Liver (tissue), 8 donors: ENCODE measurements at regions not wholly inside any gene's neighbourhood (a gene's known extent, or its start where the extent isn't known, plus 50 kb on each side); places are given as distances from the start of the nearest gene placed in this dataset.

Source experiments
- DNase-seq: peaks from one replicate; pipeline ENCODE4 v3.0.0-alpha.2; 2017; ENCODE audit warnings: low spot score
- H3K27ac ChIP-seq, 2 donors: one replicate each; pipeline ENCODE4 v1.7.0; 2013; ENCODE audit warnings: inconsistent platforms in 2 of 2, low read length in 2 of 2, control low read depth in 1 of 2, low read depth in 1 of 2, mild to moderate bottlenecking in 1 of 2
- H3K27me3 ChIP-seq, 4 donors: one replicate each; pipeline versions ENCODE4 v1.6.1 to v1.7.0; 2013; ENCODE audit warnings: low read length in 3 of 4, inconsistent platforms in 1 of 4, mild to moderate bottlenecking in 1 of 4, moderate library complexity in 1 of 4; ENCODE audit not compliant: control insufficient read depth in 4 of 4, insufficient read depth in 4 of 4
- H3K36me3 ChIP-seq, 4 donors: one replicate each; pipeline versions ENCODE4 v1.6.1 to v1.7.0; 2013; ENCODE audit warnings: low read length in 3 of 4, mild to moderate bottlenecking in 3 of 4, low read depth in 1 of 4, moderate library complexity in 1 of 4; ENCODE audit not compliant: control insufficient read depth in 4 of 4, insufficient read depth in 3 of 4
- H3K4me1 ChIP-seq, 4 donors: one replicate each; pipeline versions ENCODE4 v1.6.1 to v1.7.0; 2013; ENCODE audit warnings: low read length in 3 of 4, mild to moderate bottlenecking in 3 of 4, moderate library complexity in 1 of 4; ENCODE audit not compliant: control insufficient read depth in 4 of 4, insufficient read depth in 4 of 4
- H3K4me3 ChIP-seq, 3 donors: one replicate each; pipeline versions ENCODE4 v1.6.1 to v1.7.0; 2013; ENCODE audit warnings: low read length in 3 of 3, control low read depth in 1 of 3, low read depth in 1 of 3, mild to moderate bottlenecking in 1 of 3
- H3K9ac ChIP-seq, 2 donors: one replicate each; pipeline ENCODE4 v1.7.0; 2013; ENCODE audit warnings: low read length in 2 of 2, mild to moderate bottlenecking in 2 of 2, moderate library complexity in 2 of 2, control low read depth in 1 of 2, low read depth in 1 of 2
- H3K9me3 ChIP-seq, 4 donors: one replicate each; pipeline versions ENCODE4 v1.6.1 to v1.7.0; 2013; ENCODE audit warnings: low read length in 3 of 4; ENCODE audit not compliant: control insufficient read depth in 4 of 4
- ATF3 ChIP-seq: IDR thresholded peaks from 2 replicates; pipeline ENCODE4 v1.6.1; 2016; ENCODE audit warnings: antibody characterized with exemption
- FOXA1 ChIP-seq: IDR thresholded peaks from 2 replicates; pipeline ENCODE4 v1.6.1; 2016; ENCODE audit warnings: antibody characterized with exemption
- FOXA2 ChIP-seq: IDR thresholded peaks from 2 replicates; pipeline ENCODE4 v1.6.1; 2016; ENCODE audit warnings: antibody characterized with exemption
- GABPA ChIP-seq, 2 donors: IDR thresholded peaks in 1 of 2; conservative IDR thresholded peaks in 1 of 2; 2 replicates each; pipeline ENCODE4 v1.6.1; 2016; ENCODE audit warnings: antibody characterized with exemption in 2 of 2, mild to moderate bottlenecking in 1 of 2, moderate library complexity in 1 of 2
- HNF4A ChIP-seq, 2 donors: conservative IDR thresholded peaks; 2 replicates each; pipeline ENCODE4 v1.6.1; 2016; ENCODE audit warnings: antibody characterized with exemption in 2 of 2, mild to moderate bottlenecking in 2 of 2
- JUND ChIP-seq, 2 donors: IDR thresholded peaks; 2 replicates each; pipeline ENCODE4 v1.6.1; 2016; ENCODE audit warnings: antibody characterized with exemption in 2 of 2
- NR2F2 ChIP-seq: IDR thresholded peaks from 2 replicates; pipeline ENCODE4 v1.6.1; 2016; ENCODE audit warnings: antibody characterized with exemption
- RAD21 ChIP-seq, 2 donors: IDR thresholded peaks; 2 replicates each; pipeline ENCODE4 v1.6.1; 2016; ENCODE audit warnings: antibody characterized with exemption in 2 of 2, mild to moderate bottlenecking in 2 of 2
- REST ChIP-seq: IDR thresholded peaks from 2 replicates; pipeline ENCODE4 v1.6.1; 2016; ENCODE audit warnings: antibody characterized with exemption, mild to moderate bottlenecking
- RXRA ChIP-seq, 2 donors: IDR thresholded peaks; 2 replicates each; pipeline ENCODE4 v1.6.1; 2017 to 2018; ENCODE audit warnings: antibody characterized with exemption in 2 of 2, mild to moderate bottlenecking in 1 of 2
- SP1 ChIP-seq: IDR thresholded peaks from 2 replicates; pipeline ENCODE4 v1.6.1; 2018; ENCODE audit warnings: antibody characterized with exemption, mild to moderate bottlenecking
- TAF1 ChIP-seq: conservative IDR thresholded peaks from 2 replicates; pipeline ENCODE4 v1.6.1; 2016; ENCODE audit warnings: antibody characterized with exemption, mild to moderate bottlenecking
- YY1 ChIP-seq: IDR thresholded peaks from 2 replicates; pipeline ENCODE4 v1.6.1; 2016; ENCODE audit warnings: antibody characterized with exemption, mild to moderate bottlenecking
- ZBTB33 ChIP-seq: IDR thresholded peaks from 2 replicates; pipeline ENCODE4 v1.6.1; 2016; ENCODE audit warnings: antibody characterized with exemption
- WGBS: extraction: QIAGEN DNeasy Blood & Tissue Kit; methylation state at CpG from one replicate; pipeline ENCODE4 v1.1.7; 2013; 5-methylcytosine and 5-hydroxymethylcytosine counted together
- TF ChIP-seq, protein P1 (sequence below): IDR thresholded peaks from 2 replicates; pipeline ENCODE4 v1.6.1; 2016; ENCODE audit warnings: antibody characterized with exemption
- TF ChIP-seq, protein P2 (sequence below): fragments of 150-350 bp; IDR thresholded peaks from 2 replicates; pipeline ENCODE4 v1.5.1; 2017; ENCODE audit warnings: improper control_type of control experiment, low read depth, low read length; ENCODE audit not compliant: missing input control
- donor health status: healthy.
- donor health status: healthy.
- donor health status: healthy.
- donor health status: healthy.
- donor health status: healthy.

- no peaks in the 10 kb centered on the region for H3K36me3 ChIP-seq
- peaks cover 0 to 6% (median 2%) of the 10 kb centered on the region in 4 donors for H3K9me3 ChIP-seq
- H3K27ac ChIP-seq, result no peak overlapping the region
- no peak for TF ChIP-seq FOXA1
- TF ChIP-seq SP1, result no peak
- no peak for TF ChIP-seq RXRA (IDR thresholded peaks at IDR 0.05)
- no peak for TF ChIP-seq ZBTB33
- TF ChIP-seq YY1, result no peak
- no peak for TF ChIP-seq NR2F2
- WGBS, result 85% methylated on average over 2 of the region's 2 CpGs
- H3K27me3 ChIP-seq, result no peaks in the 10 kb centered on the region
- no peak overlapping the region for H3K9ac ChIP-seq
- no peak for DNase-seq
- H3K4me3 ChIP-seq, result no peak overlapping the region
- no peaks in the 10 kb centered on the region for H3K4me1 ChIP-seq
Observed at GRCh38 chr9:78893774-78894401, 597.0 kb downstream of the PSAT1 start.

DNA sequence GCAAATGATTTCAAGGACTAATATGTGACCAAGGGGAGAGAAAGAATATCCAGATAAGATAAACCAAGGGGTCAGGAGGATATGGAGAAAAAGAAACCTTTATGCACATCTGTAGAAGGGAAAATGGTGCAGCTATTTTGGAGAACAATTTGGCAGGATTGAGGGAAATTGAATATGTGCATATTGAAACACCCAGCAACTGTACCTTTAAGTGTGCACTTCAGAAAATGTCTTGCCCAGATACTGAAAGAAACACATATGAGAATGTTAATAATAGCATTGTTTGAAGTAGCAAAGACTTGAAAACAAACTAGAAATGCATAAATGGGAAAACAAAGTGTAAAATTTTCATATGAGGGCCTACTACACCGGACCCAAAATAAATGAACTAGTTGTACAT is 599.6 kb downstream of the PSAT1 start:
- H3K4me3 ChIP-seq, result no peak overlapping the region
- no peak overlapping the region for H3K9ac ChIP-seq
- no peak for DNase-seq
- no peaks in the 10 kb centered on the region for H3K9me3 ChIP-seq
- H3K4me1 ChIP-seq, result no peaks in the 10 kb centered on the region
- no peaks in the 10 kb centered on the region for H3K27me3 ChIP-seq
- no peak overlapping the region for H3K27ac ChIP-seq
- TF ChIP-seq RAD21 (IDR thresholded peaks at IDR 0.05) (no peak), TAF1 (no peak), REST (no peak), GABPA (IDR thresholded peaks at IDR 0.05 in 1 of 2, conservative IDR thresholded peaks at IDR 0.05 in 1 of 2) (no peak), JUND (IDR thresholded peaks at IDR 0.05) (no peak), ATF3 (no peak), FOXA1 (no peak), HNF4A (conservative IDR thresholded peaks at IDR 0.05) (no peak), SP1 (no peak), ZBTB33 (no peak), FOXA2 (no peak), YY1 (no peak), NR2F2 (no peak)
- TF ChIP-seq, protein P1, sequence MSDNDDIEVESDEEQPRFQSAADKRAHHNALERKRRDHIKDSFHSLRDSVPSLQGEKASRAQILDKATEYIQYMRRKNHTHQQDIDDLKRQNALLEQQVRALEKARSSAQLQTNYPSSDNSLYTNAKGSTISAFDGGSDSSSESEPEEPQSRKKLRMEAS, result no peak
- TF ChIP-seq, protein P2, sequence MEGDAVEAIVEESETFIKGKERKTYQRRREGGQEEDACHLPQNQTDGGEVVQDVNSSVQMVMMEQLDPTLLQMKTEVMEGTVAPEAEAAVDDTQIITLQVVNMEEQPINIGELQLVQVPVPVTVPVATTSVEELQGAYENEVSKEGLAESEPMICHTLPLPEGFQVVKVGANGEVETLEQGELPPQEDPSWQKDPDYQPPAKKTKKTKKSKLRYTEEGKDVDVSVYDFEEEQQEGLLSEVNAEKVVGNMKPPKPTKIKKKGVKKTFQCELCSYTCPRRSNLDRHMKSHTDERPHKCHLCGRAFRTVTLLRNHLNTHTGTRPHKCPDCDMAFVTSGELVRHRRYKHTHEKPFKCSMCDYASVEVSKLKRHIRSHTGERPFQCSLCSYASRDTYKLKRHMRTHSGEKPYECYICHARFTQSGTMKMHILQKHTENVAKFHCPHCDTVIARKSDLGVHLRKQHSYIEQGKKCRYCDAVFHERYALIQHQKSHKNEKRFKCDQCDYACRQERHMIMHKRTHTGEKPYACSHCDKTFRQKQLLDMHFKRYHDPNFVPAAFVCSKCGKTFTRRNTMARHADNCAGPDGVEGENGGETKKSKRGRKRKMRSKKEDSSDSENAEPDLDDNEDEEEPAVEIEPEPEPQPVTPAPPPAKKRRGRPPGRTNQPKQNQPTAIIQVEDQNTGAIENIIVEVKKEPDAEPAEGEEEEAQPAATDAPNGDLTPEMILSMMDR, result no peak
- WGBS, result 87% methylated on average over 1 of the region's 1 CpG
- no peaks in the 10 kb centered on the region for H3K36me3 ChIP-seq
